ENCODE measurements at regions not wholly inside any gene's neighbourhood (a gene's known extent, or its start where the extent isn't known, plus 50 kb on each side); places are given as distances from the start of the nearest gene placed in this dataset.
"Not testable (repeated sequence)": the region's sequence is repeated elsewhere in the genome, so short reads cannot be mapped to it uniquely, and the experiment has no call there.

GRCh38 chr7:81213394-81213793, 294.5 kb upstream of the SEMA3C start:
- DNase-seq = no peak

GRCh38 chr7:81211934-81212320, 293.1 kb upstream of the SEMA3C start:
- no peak for DNase-seq

GRCh38 chr7:81211204-81211933, 292.5 kb upstream of the SEMA3C start:
- DNase-seq = no peak

- DNase-seq = no peak
Observed at GRCh38 chr7:81210137-81211064, 291.6 kb upstream of the SEMA3C start.

- no peak for DNase-seq
Observed at GRCh38 chr7:81209059-81209458, 290.2 kb upstream of the SEMA3C start.

- no peak for DNase-seq
Observed at GRCh38 chr7:81207801-81208200, 288.9 kb upstream of the SEMA3C start.

GRCh38 chr7:81206667-81207360, 288.0 kb upstream of the SEMA3C start:
- no peak for DNase-seq

GRCh38 chr7:81206217-81206616, 287.4 kb upstream of the SEMA3C start:
- DNase-seq = no peak

GRCh38 chr7:81201188-81201587, 282.3 kb upstream of the SEMA3C start:
- DNase-seq = no peak

GRCh38 chr7:81198766-81199165, 279.9 kb upstream of the SEMA3C start:
- DNase-seq = no peak

GRCh38 chr7:81197266-81197665, 278.4 kb upstream of the SEMA3C start:
- DNase-seq = no peak

GRCh38 chr7:81195033-81195432, 276.2 kb upstream of the SEMA3C start:
- no peak for DNase-seq

GRCh38 chr7:81190997-81191768, 272.3 kb upstream of the SEMA3C start:
- peak; percentile 29 for DNase-seq

- no peak for DNase-seq
Observed at GRCh38 chr7:81187753-81188152, 268.9 kb upstream of the SEMA3C start.

- peak; percentile 29 for DNase-seq
Observed at GRCh38 chr7:81186691-81187090, 267.8 kb upstream of the SEMA3C start.

GRCh38 chr7:81185072-81185471, 266.2 kb upstream of the SEMA3C start:
- no peak for DNase-seq

- peak; percentile 97 for DNase-seq
Observed at GRCh38 chr7:81183326-81183725, 264.5 kb upstream of the SEMA3C start.

GRCh38 chr7:81182056-81182455, 263.2 kb upstream of the SEMA3C start:
- DNase-seq = not testable (repeated sequence)

GRCh38 chr7:81181066-81181465, 262.2 kb upstream of the SEMA3C start:
- DNase-seq = no peak

- no peak for DNase-seq
Observed at GRCh38 chr7:81180573-81180972, 261.7 kb upstream of the SEMA3C start.

GRCh38 chr7:81175275-81175940, 256.6 kb upstream of the SEMA3C start:
- peak; percentile 80 for DNase-seq

- DNase-seq = no peak
Observed at GRCh38 chr7:81173766-81174281, 255.0 kb upstream of the SEMA3C start.

Measured in NCI-H69 (cell line).